HG03457 (cell line): ENCODE measurements at regions not wholly inside any gene's neighbourhood (a gene's known extent, or its start where the extent isn't known, plus 50 kb on each side); places are given as distances from the start of the nearest gene placed in this dataset.
"Not testable (repeated sequence)": the region's sequence is repeated elsewhere in the genome, so short reads cannot be mapped to it uniquely, and the experiment has no call there.

Experiments
- ATAC-seq: cut with Tn5 transposase; IDR thresholded peaks from one replicate; pipeline ENCODE4 v1.9.1; 2021; ENCODE audit warnings: moderate number of reproducible peaks; ENCODE audit not compliant: unreplicated experiment

DNA sequence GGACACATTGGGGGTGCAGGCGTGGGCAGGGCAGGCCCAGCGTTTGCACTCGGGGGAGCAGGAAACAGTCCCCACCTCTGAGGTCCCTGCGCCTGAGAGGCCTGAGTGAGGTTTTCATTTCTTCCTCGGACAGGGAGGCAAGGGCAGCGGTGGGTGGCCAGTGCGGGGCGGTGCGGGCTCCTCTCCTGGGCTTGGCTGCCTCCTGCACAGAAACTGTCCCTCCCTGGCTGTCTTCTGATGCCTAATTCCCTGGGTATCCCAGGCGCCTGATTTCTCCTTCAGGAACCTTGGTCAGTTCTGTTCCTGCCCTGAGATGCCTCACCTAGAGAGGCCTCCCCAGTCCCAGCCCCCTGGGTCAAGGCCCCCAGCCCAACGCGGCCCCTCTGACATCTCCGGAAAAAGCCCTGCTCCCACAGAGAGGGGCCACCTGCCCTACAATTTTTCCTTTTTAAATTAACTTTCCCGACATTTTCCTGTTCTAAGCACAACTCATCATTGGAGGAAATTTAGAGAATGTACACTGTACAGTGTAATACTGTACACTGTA, 260.3 kb downstream of the ADGRD1 start:
- no peak for ATAC-seq

GRCh38 chr12:131214936-131215335, 261.2 kb downstream of the ADGRD1 start:
- not testable (repeated sequence) for ATAC-seq

DNA sequence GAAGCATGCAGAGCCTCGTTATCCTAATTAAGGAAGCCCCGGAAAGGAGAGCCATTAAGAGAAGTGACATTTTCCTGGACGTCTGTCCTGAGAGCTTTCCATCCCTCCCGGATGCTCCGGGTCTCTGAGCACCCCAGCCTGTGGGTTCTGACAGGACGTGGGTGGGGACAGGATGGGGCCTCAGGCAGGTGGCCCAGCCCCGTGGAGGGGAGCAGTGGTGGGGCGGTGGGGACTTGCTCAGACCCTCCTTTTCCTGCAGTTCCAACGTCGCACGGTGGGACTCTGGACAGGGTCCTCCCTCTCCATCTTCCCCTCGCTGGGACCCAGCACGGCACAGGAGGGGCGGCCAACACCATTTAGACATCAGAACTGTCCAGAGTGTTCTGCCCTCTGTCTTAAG, 262.9 kb downstream of the ADGRD1 start:
- ATAC-seq = not testable (repeated sequence)

DNA sequence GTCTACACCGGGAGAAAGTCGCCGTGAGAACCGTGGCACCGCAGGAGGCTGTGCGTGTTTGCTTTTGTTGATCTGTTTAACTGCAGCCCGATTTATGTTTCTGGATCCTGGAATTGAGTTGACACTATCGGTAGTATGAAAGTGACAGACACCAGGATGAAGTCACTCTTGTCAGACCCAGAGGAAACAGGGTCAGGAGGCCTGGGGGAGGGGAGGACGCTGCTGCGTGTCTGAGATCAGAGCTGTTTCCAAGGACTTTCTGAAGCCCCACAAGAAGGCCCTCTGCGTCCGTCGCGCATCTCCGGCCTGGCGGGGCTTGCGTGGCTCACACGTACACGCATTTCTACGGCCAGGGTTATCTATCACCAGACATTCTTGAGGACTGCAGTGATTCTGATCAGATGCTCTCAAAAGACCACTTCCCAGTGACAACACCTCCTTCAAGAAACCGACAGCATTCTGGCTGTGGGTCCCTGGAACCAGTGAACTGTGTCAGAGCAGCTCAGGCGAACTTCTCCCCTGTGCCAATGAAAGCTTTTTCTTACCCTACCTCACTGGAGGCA, 263.4 kb downstream of the ADGRD1 start:
- no peak for ATAC-seq

GRCh38 chr12:131218026-131218922, 264.6 kb downstream of the ADGRD1 start:
- ATAC-seq = no peak

DNA sequence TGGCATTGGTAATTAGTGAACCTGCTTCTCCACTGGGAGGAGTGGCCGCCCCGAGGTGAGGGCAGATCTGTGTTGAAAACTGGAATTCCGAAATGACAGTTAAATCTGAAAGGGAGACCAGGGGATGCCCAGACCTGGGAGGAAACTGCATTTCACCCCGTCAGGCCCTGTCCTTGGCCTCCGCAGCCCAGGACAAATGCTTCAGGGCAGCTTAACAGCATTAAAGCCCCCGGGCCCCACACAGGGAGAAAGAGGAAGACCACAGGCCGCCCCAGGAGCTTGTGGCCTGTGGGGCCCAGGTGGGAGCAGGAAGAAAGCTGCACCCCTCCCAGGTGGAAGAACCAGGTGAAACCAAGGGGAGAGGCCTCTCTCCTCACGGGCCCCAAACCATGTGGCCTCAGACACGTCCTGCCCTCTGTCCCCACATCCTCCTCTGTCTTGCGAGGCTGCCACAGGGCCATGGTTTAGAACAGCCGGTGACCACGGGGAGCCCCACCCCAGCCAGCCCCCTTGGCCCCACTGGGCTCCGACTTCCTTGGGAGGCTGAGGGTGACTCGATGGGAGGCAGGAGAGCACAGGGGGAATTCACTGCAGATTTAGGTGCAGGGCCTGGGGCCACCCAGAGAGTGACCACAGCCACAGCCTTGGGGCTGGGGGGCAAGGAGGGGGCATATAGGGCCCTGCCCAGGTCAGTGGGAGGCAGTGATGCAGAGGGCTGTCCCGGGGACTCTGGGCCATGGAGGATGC, 265.4 kb downstream of the ADGRD1 start:
- ATAC-seq = no peak

GRCh38 chr12:131219670-131220330, 266.1 kb downstream of the ADGRD1 start:
- ATAC-seq = no peak

DNA sequence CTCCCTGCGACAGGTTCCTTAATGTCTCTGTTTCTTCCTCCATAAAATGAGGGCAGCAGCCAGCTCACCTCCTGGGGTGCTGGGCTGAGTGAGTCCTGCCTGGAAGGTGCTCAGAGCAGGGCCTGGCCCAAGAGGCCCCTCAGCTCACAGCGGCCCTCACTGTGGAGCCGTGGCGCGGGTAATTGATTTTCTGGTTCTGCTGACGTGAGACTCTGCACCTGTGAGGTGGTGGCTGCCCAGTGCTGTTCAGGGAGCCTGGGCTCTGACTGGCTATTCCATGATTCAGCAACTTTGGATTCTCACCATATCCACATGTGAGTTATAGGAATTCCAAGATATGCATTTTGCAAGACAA, 266.6 kb downstream of the ADGRD1 start:
- no peak for ATAC-seq

GRCh38 chr12:131221061-131221956, 267.6 kb downstream of the ADGRD1 start:
- ATAC-seq = no peak

- ATAC-seq = no peak
These were observed 268.2 kb downstream of the ADGRD1 start for GRCh38 chr12:131221957-131222328.

GRCh38 chr12:131222329-131223139, 268.8 kb downstream of the ADGRD1 start:
- peak; percentile 63 for ATAC-seq

DNA sequence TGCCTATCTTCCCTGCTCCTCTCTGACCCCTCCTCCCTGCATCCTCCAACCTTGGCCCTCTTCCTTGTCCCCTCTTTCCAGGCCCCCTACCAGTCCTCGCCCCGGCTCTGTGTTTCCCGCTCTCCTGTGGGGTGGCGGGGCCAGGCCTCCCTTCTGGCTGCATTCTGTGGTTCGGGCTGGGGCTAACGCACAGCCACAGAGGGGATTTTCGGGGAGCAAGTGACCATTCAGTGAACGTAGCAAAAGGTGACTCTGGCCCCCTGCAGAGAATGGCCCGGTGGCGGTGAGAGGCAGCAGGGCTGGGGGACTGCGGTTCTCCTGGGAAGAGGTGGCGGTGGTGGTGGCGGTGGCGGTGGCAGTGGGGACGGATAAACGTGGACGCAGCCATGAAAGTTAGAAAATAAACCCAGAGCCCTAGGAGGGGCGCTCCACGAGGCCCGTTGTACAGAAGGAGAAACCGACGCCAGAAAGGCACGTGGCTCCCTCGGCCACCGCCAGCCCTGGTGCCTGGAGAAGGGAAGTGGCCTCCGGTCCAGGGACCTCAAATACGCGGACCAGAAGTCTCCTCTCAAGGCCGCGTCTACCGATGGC, 269.6 kb downstream of the ADGRD1 start:
- ATAC-seq = no peak

- ATAC-seq = no peak
These were observed 270.1 kb downstream of the ADGRD1 start for GRCh38 chr12:131223791-131224225.

DNA sequence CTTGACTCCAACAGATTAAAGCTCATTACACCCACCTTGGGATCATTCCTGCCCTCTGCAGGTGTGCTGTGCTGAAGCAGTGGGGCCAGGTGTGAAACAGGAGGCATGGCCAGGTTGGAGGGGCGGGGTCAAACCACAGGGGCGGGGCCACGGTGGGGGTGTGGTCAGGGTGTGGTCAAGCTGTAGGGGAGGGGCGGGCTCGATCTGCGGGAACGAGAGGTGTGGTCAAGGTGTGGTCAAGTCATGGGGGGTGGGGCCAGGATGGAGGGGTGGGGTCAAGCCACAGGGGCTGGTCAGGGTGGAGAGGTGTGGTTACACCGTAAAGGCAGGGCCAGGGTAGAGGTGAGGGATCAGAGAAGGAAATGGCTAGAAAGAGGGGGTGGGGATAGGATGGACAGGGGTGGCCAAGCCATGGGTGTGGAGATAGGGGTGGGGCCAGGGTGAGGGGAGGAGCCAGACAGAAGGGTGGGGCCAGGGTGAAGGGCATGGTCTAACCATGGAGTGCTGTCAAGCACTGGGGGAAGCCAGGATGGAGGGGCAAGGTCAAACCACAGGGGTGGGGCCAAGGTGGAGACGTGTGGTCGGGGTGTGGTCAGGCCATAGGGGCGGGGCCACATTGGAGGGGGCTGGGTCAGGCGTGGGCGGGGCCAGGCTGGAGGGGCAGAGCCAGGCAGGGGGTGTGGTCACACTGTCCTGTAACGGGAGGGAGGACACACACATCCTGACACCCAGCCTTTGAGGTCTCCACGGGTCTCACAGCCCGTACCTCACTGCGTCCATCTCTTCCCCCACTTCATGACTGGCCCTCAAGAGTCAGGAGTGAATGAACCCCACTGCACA, 270.7 kb downstream of the ADGRD1 start:
- not testable (repeated sequence) for ATAC-seq

GRCh38 chr12:131225066-131225380, 271.3 kb downstream of the ADGRD1 start:
- not testable (repeated sequence) for ATAC-seq

DNA sequence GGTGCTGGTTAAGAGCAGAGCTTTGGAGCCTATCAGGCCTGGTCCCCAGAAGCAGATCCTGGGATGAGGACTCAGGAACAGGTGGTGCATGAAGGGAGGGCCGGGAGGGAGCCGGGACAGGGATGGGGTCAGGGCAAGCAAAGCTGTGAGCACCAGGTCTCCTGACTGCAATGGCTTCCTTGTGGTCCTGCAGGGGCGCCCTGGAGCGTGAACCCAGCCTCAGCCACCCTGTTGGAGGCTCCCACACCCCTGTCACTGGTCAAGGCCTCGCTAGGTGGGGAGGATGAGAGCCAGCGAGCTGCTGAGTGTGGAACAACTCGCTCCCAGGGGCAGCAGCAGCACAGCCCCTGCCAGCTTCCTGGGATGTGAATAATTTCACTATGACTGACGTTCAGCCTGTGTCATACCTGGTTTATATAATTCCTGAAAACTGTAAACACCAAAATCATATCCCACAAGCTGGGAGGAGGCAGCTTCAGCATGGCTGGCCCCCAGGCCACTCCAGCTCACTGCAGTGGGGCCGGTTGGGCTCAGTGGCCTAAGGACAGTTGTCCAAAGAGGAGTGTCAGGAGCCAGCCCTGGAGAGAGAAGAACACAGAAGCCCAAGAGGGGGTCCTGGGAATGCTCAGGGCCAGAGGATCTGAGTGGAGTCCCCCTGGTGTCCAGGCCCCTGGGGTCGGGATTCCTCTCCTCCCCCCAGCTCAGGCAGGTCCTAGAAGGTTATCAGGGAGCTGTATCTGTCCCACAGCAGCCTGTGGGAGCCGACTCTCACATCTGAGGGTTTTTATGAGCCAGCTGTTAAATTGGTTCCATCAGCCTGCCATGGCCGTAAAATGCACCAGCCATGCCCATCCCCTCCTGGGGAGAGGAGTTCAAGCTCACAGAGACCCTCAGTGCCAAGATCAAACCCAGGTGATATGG, 272.9 kb downstream of the ADGRD1 start:
- no peak for ATAC-seq

DNA sequence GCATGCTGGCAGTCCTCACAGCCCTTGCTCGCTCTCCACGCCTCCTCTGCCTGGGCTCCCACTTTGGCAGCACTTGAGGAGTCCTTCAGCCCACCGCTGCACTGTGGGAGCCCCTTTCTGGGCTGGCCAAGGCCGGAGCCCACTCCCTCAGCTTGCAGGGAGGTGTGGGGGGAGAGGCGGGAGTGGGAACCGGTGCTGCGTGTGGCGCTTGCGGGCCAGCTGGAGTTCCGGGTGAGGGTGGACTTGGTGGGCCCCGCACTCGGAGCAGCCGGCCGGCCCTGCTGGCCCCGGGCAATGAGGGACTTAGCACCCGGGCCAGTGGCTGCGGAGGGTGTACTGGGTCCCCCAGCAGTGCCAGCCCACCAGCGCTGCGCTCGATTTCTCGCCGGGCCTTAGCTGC, 273.9 kb downstream of the ADGRD1 start:
- ATAC-seq = not testable (repeated sequence)
